H1 (cell line): ENCODE measurements at regions not wholly inside any gene's neighbourhood (a gene's known extent, or its start where the extent isn't known, plus 50 kb on each side); places are given as distances from the start of the nearest gene placed in this dataset.

Source experiments
- SP1 ChIP-seq: IDR thresholded peaks from 2 replicates; pipeline ENCODE4 v1.6.1; 2011; ENCODE audit warnings: low read depth, low read length
- TF ChIP-seq, protein P1 (sequence below): fragments of 300-600 bp; sonication (generic); IDR thresholded peaks from 2 replicates; pipeline ENCODE4 v1.7.1; 2012; ENCODE audit warnings: low read length, moderate library complexity, mild to moderate bottlenecking, inconsistent platforms; ENCODE audit not compliant: insufficient replicate concordance
- TF ChIP-seq, protein P2 (sequence below): IDR thresholded peaks from 2 replicates; pipeline ENCODE4 v1.6.1; 2012; ENCODE audit warnings: low read length, inconsistent platforms
- TF ChIP-seq, protein P3 (sequence below): IDR thresholded peaks from 2 replicates; pipeline ENCODE4 v1.6.1; 2012; ENCODE audit warnings: inconsistent platforms

DNA sequence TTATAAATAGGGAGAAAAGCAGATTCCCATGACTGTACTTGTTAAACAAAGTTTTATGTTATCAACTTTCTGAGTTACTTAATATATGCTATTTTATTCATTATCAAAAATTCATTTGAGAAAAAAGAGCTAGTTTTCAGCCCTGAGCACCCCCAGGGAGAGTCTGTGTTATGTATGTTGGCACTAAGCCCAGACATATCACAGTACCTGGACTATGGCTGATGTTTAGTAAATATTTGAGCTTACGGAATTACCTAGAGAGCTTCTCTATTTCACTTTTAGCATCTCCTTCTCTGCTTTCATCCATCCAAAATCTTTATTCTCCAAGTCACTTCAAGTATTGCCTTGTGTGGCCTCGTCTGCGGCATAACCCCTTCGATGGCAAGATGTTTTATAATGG, 225.9 kb upstream of the PCSK5 start (continued):
- TF ChIP-seq, protein P1, sequence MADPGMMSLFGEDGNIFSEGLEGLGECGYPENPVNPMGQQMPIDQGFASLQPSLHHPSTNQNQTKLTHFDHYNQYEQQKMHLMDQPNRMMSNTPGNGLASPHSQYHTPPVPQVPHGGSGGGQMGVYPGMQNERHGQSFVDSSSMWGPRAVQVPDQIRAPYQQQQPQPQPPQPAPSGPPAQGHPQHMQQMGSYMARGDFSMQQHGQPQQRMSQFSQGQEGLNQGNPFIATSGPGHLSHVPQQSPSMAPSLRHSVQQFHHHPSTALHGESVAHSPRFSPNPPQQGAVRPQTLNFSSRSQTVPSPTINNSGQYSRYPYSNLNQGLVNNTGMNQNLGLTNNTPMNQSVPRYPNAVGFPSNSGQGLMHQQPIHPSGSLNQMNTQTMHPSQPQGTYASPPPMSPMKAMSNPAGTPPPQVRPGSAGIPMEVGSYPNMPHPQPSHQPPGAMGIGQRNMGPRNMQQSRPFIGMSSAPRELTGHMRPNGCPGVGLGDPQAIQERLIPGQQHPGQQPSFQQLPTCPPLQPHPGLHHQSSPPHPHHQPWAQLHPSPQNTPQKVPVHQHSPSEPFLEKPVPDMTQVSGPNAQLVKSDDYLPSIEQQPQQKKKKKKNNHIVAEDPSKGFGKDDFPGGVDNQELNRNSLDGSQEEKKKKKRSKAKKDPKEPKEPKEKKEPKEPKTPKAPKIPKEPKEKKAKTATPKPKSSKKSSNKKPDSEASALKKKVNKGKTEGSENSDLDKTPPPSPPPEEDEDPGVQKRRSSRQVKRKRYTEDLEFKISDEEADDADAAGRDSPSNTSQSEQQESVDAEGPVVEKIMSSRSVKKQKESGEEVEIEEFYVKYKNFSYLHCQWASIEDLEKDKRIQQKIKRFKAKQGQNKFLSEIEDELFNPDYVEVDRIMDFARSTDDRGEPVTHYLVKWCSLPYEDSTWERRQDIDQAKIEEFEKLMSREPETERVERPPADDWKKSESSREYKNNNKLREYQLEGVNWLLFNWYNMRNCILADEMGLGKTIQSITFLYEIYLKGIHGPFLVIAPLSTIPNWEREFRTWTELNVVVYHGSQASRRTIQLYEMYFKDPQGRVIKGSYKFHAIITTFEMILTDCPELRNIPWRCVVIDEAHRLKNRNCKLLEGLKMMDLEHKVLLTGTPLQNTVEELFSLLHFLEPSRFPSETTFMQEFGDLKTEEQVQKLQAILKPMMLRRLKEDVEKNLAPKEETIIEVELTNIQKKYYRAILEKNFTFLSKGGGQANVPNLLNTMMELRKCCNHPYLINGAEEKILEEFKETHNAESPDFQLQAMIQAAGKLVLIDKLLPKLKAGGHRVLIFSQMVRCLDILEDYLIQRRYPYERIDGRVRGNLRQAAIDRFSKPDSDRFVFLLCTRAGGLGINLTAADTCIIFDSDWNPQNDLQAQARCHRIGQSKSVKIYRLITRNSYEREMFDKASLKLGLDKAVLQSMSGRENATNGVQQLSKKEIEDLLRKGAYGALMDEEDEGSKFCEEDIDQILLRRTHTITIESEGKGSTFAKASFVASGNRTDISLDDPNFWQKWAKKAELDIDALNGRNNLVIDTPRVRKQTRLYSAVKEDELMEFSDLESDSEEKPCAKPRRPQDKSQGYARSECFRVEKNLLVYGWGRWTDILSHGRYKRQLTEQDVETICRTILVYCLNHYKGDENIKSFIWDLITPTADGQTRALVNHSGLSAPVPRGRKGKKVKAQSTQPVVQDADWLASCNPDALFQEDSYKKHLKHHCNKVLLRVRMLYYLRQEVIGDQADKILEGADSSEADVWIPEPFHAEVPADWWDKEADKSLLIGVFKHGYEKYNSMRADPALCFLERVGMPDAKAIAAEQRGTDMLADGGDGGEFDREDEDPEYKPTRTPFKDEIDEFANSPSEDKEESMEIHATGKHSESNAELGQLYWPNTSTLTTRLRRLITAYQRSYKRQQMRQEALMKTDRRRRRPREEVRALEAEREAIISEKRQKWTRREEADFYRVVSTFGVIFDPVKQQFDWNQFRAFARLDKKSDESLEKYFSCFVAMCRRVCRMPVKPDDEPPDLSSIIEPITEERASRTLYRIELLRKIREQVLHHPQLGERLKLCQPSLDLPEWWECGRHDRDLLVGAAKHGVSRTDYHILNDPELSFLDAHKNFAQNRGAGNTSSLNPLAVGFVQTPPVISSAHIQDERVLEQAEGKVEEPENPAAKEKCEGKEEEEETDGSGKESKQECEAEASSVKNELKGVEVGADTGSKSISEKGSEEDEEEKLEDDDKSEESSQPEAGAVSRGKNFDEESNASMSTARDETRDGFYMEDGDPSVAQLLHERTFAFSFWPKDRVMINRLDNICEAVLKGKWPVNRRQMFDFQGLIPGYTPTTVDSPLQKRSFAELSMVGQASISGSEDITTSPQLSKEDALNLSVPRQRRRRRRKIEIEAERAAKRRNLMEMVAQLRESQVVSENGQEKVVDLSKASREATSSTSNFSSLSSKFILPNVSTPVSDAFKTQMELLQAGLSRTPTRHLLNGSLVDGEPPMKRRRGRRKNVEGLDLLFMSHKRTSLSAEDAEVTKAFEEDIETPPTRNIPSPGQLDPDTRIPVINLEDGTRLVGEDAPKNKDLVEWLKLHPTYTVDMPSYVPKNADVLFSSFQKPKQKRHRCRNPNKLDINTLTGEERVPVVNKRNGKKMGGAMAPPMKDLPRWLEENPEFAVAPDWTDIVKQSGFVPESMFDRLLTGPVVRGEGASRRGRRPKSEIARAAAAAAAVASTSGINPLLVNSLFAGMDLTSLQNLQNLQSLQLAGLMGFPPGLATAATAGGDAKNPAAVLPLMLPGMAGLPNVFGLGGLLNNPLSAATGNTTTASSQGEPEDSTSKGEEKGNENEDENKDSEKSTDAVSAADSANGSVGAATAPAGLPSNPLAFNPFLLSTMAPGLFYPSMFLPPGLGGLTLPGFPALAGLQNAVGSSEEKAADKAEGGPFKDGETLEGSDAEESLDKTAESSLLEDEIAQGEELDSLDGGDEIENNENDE = no peak
- TF ChIP-seq, protein P2, sequence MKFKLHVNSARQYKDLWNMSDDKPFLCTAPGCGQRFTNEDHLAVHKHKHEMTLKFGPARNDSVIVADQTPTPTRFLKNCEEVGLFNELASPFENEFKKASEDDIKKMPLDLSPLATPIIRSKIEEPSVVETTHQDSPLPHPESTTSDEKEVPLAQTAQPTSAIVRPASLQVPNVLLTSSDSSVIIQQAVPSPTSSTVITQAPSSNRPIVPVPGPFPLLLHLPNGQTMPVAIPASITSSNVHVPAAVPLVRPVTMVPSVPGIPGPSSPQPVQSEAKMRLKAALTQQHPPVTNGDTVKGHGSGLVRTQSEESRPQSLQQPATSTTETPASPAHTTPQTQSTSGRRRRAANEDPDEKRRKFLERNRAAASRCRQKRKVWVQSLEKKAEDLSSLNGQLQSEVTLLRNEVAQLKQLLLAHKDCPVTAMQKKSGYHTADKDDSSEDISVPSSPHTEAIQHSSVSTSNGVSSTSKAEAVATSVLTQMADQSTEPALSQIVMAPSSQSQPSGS = no peak
- TF ChIP-seq, protein P3, sequence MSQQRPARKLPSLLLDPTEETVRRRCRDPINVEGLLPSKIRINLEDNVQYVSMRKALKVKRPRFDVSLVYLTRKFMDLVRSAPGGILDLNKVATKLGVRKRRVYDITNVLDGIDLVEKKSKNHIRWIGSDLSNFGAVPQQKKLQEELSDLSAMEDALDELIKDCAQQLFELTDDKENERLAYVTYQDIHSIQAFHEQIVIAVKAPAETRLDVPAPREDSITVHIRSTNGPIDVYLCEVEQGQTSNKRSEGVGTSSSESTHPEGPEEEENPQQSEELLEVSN = no peak
- no peak for TF ChIP-seq SP1
